Right atrium auricular region (tissue), 2 donors: ENCODE measurements at regions not wholly inside any gene's neighbourhood (a gene's known extent, or its start where the extent isn't known, plus 50 kb on each side); places are given as distances from the start of the nearest gene placed in this dataset.

Source experiments
- DNase-seq: peaks from one replicate; pipeline ENCODE4 v3.0.0-alpha.2; 2019; ENCODE audit warnings: low spot score
- H3K27ac ChIP-seq, 2 donors: fragments of 200-600 bp; sonication (generic); 1 replicate in 1 of 2; 2 replicates in 1 of 2; pipeline ENCODE4 v1.5.1; 2016 to 2019
- H3K27me3 ChIP-seq, 2 donors: fragments of 200-600 bp; sonication (generic); one replicate each; pipeline versions ENCODE4 v1.5.1 to v1.6.0; 2017 to 2019
- H3K36me3 ChIP-seq: fragments of 200-600 bp; sonication (generic); one replicate; pipeline ENCODE4 v1.5.1; 2016
- H3K4me1 ChIP-seq, 2 donors: fragments of 200-600 bp; sonication (generic); one replicate each; pipeline versions ENCODE4 v1.5.1 to v1.6.0; 2017 to 2019
- H3K4me3 ChIP-seq, 2 donors: fragments of 200-600 bp; sonication (generic); 1 replicate in 1 of 2; 2 replicates in 1 of 2; pipeline ENCODE4 v1.5.1; 2017 to 2019; ENCODE audit warnings: mild to moderate bottlenecking in 1 of 2, moderate library complexity in 1 of 2
- H3K9me3 ChIP-seq, 2 donors: fragments of 200-600 bp; sonication (generic); one replicate each; pipeline ENCODE4 v1.5.1; 2019
- CTCF ChIP-seq, 2 donors: fragments of 200-600 bp; sonication (generic); IDR thresholded peaks; one replicate each; pipeline ENCODE4 v1.5.1; 2019; ENCODE audit warnings: antibody characterized with exemption in 2 of 2

GRCh38 chr10:128884033-128884425 lies 583.0 kb upstream of the MGMT start:
- no peak for TF ChIP-seq CTCF (IDR thresholded peaks at IDR 0.05)
- H3K36me3 ChIP-seq, result no peaks in the 10 kb centered on the region
- H3K9me3 ChIP-seq, result peaks cover 0 to 10% of the 10 kb centered on the region in 2 donors
- no peak overlapping the region for H3K27ac ChIP-seq
- DNase-seq, result no peak
- no peaks in the 10 kb centered on the region for H3K27me3 ChIP-seq
- no peak overlapping the region for H3K4me3 ChIP-seq
- H3K4me1 ChIP-seq, result no peaks in the 10 kb centered on the region

GRCh38 chr10:128884496-128885072 lies 582.5 kb upstream of the MGMT start:
- no peaks in the 10 kb centered on the region for H3K4me1 ChIP-seq
- H3K9me3 ChIP-seq, result peaks cover 0 to 15% of the 10 kb centered on the region in 2 donors
- H3K4me3 ChIP-seq, result no peak overlapping the region
- no peak for TF ChIP-seq CTCF (IDR thresholded peaks at IDR 0.05)
- no peak overlapping the region for H3K27ac ChIP-seq
- H3K36me3 ChIP-seq, result no peaks in the 10 kb centered on the region
- no peaks in the 10 kb centered on the region for H3K27me3 ChIP-seq
- no peak for DNase-seq

GRCh38 chr10:128885573-128886555 lies 581.2 kb upstream of the MGMT start:
- no peaks in the 10 kb centered on the region for H3K27me3 ChIP-seq
- H3K4me1 ChIP-seq, result no peaks in the 10 kb centered on the region
- no peak for DNase-seq
- no peak overlapping the region for H3K27ac ChIP-seq
- H3K9me3 ChIP-seq, result peaks cover 0 to 20% of the 10 kb centered on the region in 2 donors
- H3K4me3 ChIP-seq, result no peak overlapping the region
- no peak for TF ChIP-seq CTCF (IDR thresholded peaks at IDR 0.05)
- H3K36me3 ChIP-seq, result no peaks in the 10 kb centered on the region

GRCh38 chr10:128887856-128888255 lies 579.2 kb upstream of the MGMT start:
- TF ChIP-seq CTCF (IDR thresholded peaks at IDR 0.05), result no peak
- DNase-seq, result no peak
- H3K27ac ChIP-seq, result no peak overlapping the region
- no peaks in the 10 kb centered on the region for H3K4me1 ChIP-seq
- H3K9me3 ChIP-seq, result peaks cover 0 to 20% of the 10 kb centered on the region in 2 donors
- H3K4me3 ChIP-seq, result no peak overlapping the region
- no peaks in the 10 kb centered on the region for H3K27me3 ChIP-seq
- no peaks in the 10 kb centered on the region for H3K36me3 ChIP-seq

- Histone ChIP-seq H3K27me3 (no peaks in the 10 kb centered on the region), H3K4me3 (no peak overlapping the region), H3K27ac (no peak overlapping the region), H3K9me3 (peaks cover 0 to 20% of the 10 kb centered on the region in 2 donors), H3K36me3 (no peaks in the 10 kb centered on the region), H3K4me1 (no peaks in the 10 kb centered on the region)
- no peak for TF ChIP-seq CTCF (IDR thresholded peaks at IDR 0.05)
- no peak for DNase-seq
These were observed 575.0 kb upstream of the MGMT start for GRCh38 chr10:128892005-128892404.
